Putamen (tissue), 1 donor: ENCODE measurements at regions not wholly inside any gene's neighbourhood (a gene's known extent, or its start where the extent isn't known, plus 50 kb on each side); places are given as distances from the start of the nearest gene placed in this dataset.
A peak's percentile ranks its signal among the peaks of the same experiment; 100 is the strongest.
"Not testable (repeated sequence)": the region's sequence is repeated elsewhere in the genome, so short reads cannot be mapped to it uniquely, and the experiment has no call there.

Experiments used
- DNase-seq: peaks from one replicate; pipeline ENCODE4 v3.0.0-alpha.2; 2016; ENCODE audit warnings: low spot score

- DNase-seq: no peak
Observed at GRCh38 chrX:34716302-34716701, 59.2 kb upstream of the TMEM47 start.

- no peak for DNase-seq
Observed at GRCh38 chrX:34734383-34734782, 77.3 kb upstream of the TMEM47 start.

- DNase-seq: no peak
Observed at GRCh38 chrX:34744521-34744920, 87.4 kb upstream of the TMEM47 start.

GRCh38 chrX:34749896-34750295 lies 92.8 kb upstream of the TMEM47 start:
- no peak for DNase-seq

GRCh38 chrX:34764852-34765361 lies 107.8 kb upstream of the TMEM47 start:
- no peak for DNase-seq

- no peak for DNase-seq
Observed at GRCh38 chrX:34768290-34768689, 111.2 kb upstream of the TMEM47 start.

- DNase-seq: no peak
Observed at GRCh38 chrX:34770511-34770910, 113.4 kb upstream of the TMEM47 start.

- no peak for DNase-seq
Observed at GRCh38 chrX:34778916-34779315, 121.8 kb upstream of the TMEM47 start.

- no peak for DNase-seq
Observed at GRCh38 chrX:34790026-34790425, 132.9 kb upstream of the TMEM47 start.

GRCh38 chrX:34805951-34806350 lies 136.6 kb upstream of the FAM47B start:
- DNase-seq: no peak

GRCh38 chrX:34809096-34809495 lies 133.5 kb upstream of the FAM47B start:
- DNase-seq: no peak

GRCh38 chrX:34810364-34810763 lies 132.2 kb upstream of the FAM47B start:
- DNase-seq: peak; percentile 11

GRCh38 chrX:34810916-34811315 lies 131.7 kb upstream of the FAM47B start:
- no peak for DNase-seq

- no peak for DNase-seq
Observed at GRCh38 chrX:34813618-34814017, 129.0 kb upstream of the FAM47B start.

- no peak for DNase-seq
Observed at GRCh38 chrX:34826964-34827363, 115.6 kb upstream of the FAM47B start.

- no peak for DNase-seq
Observed at GRCh38 chrX:34839451-34839850, 103.1 kb upstream of the FAM47B start.

- DNase-seq: not testable (repeated sequence)
Observed at GRCh38 chrX:34841205-34841604, 101.4 kb upstream of the FAM47B start.

- no peak for DNase-seq
Observed at GRCh38 chrX:34848281-34848680, 94.3 kb upstream of the FAM47B start.

- DNase-seq: no peak
Observed at GRCh38 chrX:34849371-34849770, 93.2 kb upstream of the FAM47B start.

- no peak for DNase-seq
Observed at GRCh38 chrX:34859191-34859590, 83.4 kb upstream of the FAM47B start.

- DNase-seq: no peak
Observed at GRCh38 chrX:34863906-34864305, 78.7 kb upstream of the FAM47B start.

GRCh38 chrX:34866646-34867045 lies 76.0 kb upstream of the FAM47B start:
- no peak for DNase-seq

- DNase-seq: no peak
Observed at GRCh38 chrX:34868633-34869032, 74.0 kb upstream of the FAM47B start.

GRCh38 chrX:34873500-34874225 lies 68.9 kb upstream of the FAM47B start:
- DNase-seq: no peak
